HG03354 (cell line): ENCODE measurements at regions not wholly inside any gene's neighbourhood (a gene's known extent, or its start where the extent isn't known, plus 50 kb on each side); places are given as distances from the start of the nearest gene placed in this dataset.

Source experiments
- ATAC-seq: cut with Tn5 transposase; IDR thresholded peaks from one replicate; pipeline ENCODE4 v1.9.1; 2021; ENCODE audit warnings: mild to moderate bottlenecking; ENCODE audit not compliant: unreplicated experiment, poor library complexity, severe bottlenecking

- ATAC-seq, result no peak
These were observed 91.1 kb upstream of the ARHGAP28 start for GRCh38 chr18:6638447-6638846.

GRCh38 chr18:6639305-6639704 lies 90.2 kb upstream of the ARHGAP28 start:
- no peak for ATAC-seq

GRCh38 chr18:6644836-6645627 lies 84.5 kb upstream of the ARHGAP28 start:
- no peak for ATAC-seq

- ATAC-seq, result no peak
These were observed 82.7 kb upstream of the ARHGAP28 start for GRCh38 chr18:6646801-6647200.

GRCh38 chr18:6648581-6648980 lies 80.9 kb upstream of the ARHGAP28 start:
- no peak for ATAC-seq

- ATAC-seq, result no peak
These were observed 79.9 kb upstream of the ARHGAP28 start for GRCh38 chr18:6649421-6650126.

- ATAC-seq, result no peak
These were observed 79.4 kb upstream of the ARHGAP28 start for GRCh38 chr18:6650127-6650507.

GRCh38 chr18:6650747-6651146 lies 78.8 kb upstream of the ARHGAP28 start:
- ATAC-seq, result no peak

GRCh38 chr18:6652098-6652497 lies 77.4 kb upstream of the ARHGAP28 start:
- no peak for ATAC-seq

- no peak for ATAC-seq
These were observed 75.6 kb upstream of the ARHGAP28 start for GRCh38 chr18:6653880-6654279.

- ATAC-seq, result no peak
These were observed 69.4 kb upstream of the ARHGAP28 start for GRCh38 chr18:6659963-6660725.

GRCh38 chr18:6661692-6662415 lies 67.7 kb upstream of the ARHGAP28 start:
- no peak for ATAC-seq

GRCh38 chr18:6666012-6666685 lies 63.4 kb upstream of the ARHGAP28 start:
- no peak for ATAC-seq

- ATAC-seq, result no peak
These were observed 60.7 kb upstream of the ARHGAP28 start for GRCh38 chr18:6668836-6669235.

GRCh38 chr18:6672821-6673308 lies 56.7 kb upstream of the ARHGAP28 start:
- ATAC-seq, result no peak

GRCh38 chr18:6677086-6677485 lies 52.4 kb upstream of the ARHGAP28 start:
- no peak for ATAC-seq

- no peak for ATAC-seq
These were observed 50.3 kb upstream of the ARHGAP28 start for GRCh38 chr18:6679201-6679600.
